ENCODE measurements at regions not wholly inside any gene's neighbourhood (a gene's known extent, or its start where the extent isn't known, plus 50 kb on each side); places are given as distances from the start of the nearest gene placed in this dataset.

- H3K9me3 Mint-ChIP-seq: no peaks in the 10 kb centered on the region
- peaks cover 2% of the 10 kb centered on the region for H3K27me3 Mint-ChIP-seq (ENCODE audit: insufficient read depth, low read depth, poor library complexity)
- no peak overlapping the region for H3K4me2 ChIP-seq
- no peaks in the 10 kb centered on the region for H3K27me3 ChIP-seq (ENCODE audit: insufficient read depth)
- no peak overlapping the region for H2AFZ ChIP-seq
- no peak overlapping the region for H3K4me3 ChIP-seq
- no peaks in the 10 kb centered on the region for H4K20me1 ChIP-seq (replicated peaks; ENCODE audit: insufficient read depth)
- peaks cover 3% of the 10 kb centered on the region; the same call in 1 of the 2 replicates for H3K9me2 ChIP-seq (ENCODE audit: insufficient read depth)
- no peak overlapping the region for H3K27ac Mint-ChIP-seq
- no peaks in the 10 kb centered on the region for H3K4me1 ChIP-seq (ENCODE audit: insufficient read depth)
- no peak overlapping the region for H3K4me3 Mint-ChIP-seq
- no peak for DNase-seq (ENCODE audit: low spot score)
- no peaks in the 10 kb centered on the region for H3K79me2 ChIP-seq (replicated peaks; ENCODE audit: insufficient read depth)
- TF ChIP-seq NANOG (IDR thresholded peaks at IDR 0.05; ENCODE audit: borderline replicate concordance) (no peak), STAT1 (IDR thresholded peaks at IDR 0.05; ENCODE audit: unreplicated experiment) (no peak), ETS1 (IDR thresholded peaks at IDR 0.05) (no peak), EZH2 (IDR thresholded peaks at IDR 0.05; ENCODE audit: low read depth, unreplicated experiment) (no peak), CTCF (conservative IDR thresholded peaks at IDR 0.05; ENCODE audit: low read depth in 2 of 2) (no peak), POLR2AphosphoS5 (IDR thresholded peaks at IDR 0.05; ENCODE audit: low read depth) (no peak), ZNF114 (CRISPR knock-in tag; IDR thresholded peaks at IDR 0.05) (no peak), ZNF331 (CRISPR knock-in tag; IDR thresholded peaks at IDR 0.05; ENCODE audit: low read depth) (no peak), JUNB (IDR thresholded peaks at IDR 0.05; ENCODE audit: unreplicated experiment) (no peak), CREB1 (CRISPR knock-in tag; IDR thresholded peaks at IDR 0.05; ENCODE audit: low read depth) (no peak)
- TF ChIP-seq, protein P1, sequence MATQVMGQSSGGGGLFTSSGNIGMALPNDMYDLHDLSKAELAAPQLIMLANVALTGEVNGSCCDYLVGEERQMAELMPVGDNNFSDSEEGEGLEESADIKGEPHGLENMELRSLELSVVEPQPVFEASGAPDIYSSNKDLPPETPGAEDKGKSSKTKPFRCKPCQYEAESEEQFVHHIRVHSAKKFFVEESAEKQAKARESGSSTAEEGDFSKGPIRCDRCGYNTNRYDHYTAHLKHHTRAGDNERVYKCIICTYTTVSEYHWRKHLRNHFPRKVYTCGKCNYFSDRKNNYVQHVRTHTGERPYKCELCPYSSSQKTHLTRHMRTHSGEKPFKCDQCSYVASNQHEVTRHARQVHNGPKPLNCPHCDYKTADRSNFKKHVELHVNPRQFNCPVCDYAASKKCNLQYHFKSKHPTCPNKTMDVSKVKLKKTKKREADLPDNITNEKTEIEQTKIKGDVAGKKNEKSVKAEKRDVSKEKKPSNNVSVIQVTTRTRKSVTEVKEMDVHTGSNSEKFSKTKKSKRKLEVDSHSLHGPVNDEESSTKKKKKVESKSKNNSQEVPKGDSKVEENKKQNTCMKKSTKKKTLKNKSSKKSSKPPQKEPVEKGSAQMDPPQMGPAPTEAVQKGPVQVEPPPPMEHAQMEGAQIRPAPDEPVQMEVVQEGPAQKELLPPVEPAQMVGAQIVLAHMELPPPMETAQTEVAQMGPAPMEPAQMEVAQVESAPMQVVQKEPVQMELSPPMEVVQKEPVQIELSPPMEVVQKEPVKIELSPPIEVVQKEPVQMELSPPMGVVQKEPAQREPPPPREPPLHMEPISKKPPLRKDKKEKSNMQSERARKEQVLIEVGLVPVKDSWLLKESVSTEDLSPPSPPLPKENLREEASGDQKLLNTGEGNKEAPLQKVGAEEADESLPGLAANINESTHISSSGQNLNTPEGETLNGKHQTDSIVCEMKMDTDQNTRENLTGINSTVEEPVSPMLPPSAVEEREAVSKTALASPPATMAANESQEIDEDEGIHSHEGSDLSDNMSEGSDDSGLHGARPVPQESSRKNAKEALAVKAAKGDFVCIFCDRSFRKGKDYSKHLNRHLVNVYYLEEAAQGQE (IDR thresholded peaks at IDR 0.05; ENCODE audit: unreplicated experiment): no peak
- H3F3A ChIP-seq (replicated peaks; ENCODE audit: low read depth): no peaks in the 10 kb centered on the region
- no peaks in the 10 kb centered on the region; the same call in 2 of the 3 replicates for H3K4me1 Mint-ChIP-seq
- H3K27ac ChIP-seq (ENCODE audit: low read depth): no peak overlapping the region
- no peak for ATAC-seq
- H3K36me3 ChIP-seq (ENCODE audit: insufficient read depth): no peaks in the 10 kb centered on the region
- no peaks in the 10 kb centered on the region for H3K36me3 Mint-ChIP-seq (ENCODE audit: low read depth)
Measured at GRCh38 chr9:1303932-1304331, 253.8 kb downstream of the DMRT2 start.

Measured in GM23338 (cell line).